HG03280 (cell line): ENCODE measurements at regions not wholly inside any gene's neighbourhood (a gene's known extent, or its start where the extent isn't known, plus 50 kb on each side); places are given as distances from the start of the nearest gene placed in this dataset.

Source experiments
- ATAC-seq: cut with Tn5 transposase; IDR thresholded peaks from one replicate; pipeline ENCODE4 v1.9.1; 2021; ENCODE audit warnings: mild to moderate bottlenecking, moderate library complexity; ENCODE audit not compliant: unreplicated experiment

GRCh38 chr2:120453635-120453998 lies 107.7 kb downstream of the INHBB start:
- ATAC-seq: no peak

- ATAC-seq: no peak
These were observed 108.9 kb downstream of the INHBB start for GRCh38 chr2:120454654-120455385.

GRCh38 chr2:120455390-120455789 lies 109.5 kb downstream of the INHBB start:
- ATAC-seq: no peak

- ATAC-seq: no peak
These were observed 110.9 kb downstream of the INHBB start for GRCh38 chr2:120456867-120457266.

DNA sequence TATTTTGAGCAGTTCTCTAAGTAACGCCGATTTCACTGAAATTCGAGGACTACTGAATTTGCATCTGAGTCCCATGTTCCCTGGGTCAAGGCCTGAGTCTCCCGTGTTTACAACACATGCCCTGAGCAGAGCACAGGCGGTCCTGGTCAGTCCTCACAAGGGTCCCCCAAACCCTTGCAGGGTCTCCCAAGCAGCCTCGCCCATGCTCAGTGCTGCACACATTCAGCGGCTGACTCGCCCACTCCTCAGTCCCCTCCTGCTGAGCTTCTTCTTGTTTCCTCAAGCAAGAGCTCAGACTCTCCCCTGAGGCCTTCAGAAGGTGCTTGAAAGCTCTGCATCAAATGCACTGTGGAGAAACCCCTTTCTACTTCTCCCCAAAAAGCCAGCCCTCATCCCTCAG lies 114.6 kb downstream of the INHBB start:
- ATAC-seq: no peak

- ATAC-seq: no peak
These were observed 115.2 kb downstream of the INHBB start for GRCh38 chr2:120461092-120461491.

DNA sequence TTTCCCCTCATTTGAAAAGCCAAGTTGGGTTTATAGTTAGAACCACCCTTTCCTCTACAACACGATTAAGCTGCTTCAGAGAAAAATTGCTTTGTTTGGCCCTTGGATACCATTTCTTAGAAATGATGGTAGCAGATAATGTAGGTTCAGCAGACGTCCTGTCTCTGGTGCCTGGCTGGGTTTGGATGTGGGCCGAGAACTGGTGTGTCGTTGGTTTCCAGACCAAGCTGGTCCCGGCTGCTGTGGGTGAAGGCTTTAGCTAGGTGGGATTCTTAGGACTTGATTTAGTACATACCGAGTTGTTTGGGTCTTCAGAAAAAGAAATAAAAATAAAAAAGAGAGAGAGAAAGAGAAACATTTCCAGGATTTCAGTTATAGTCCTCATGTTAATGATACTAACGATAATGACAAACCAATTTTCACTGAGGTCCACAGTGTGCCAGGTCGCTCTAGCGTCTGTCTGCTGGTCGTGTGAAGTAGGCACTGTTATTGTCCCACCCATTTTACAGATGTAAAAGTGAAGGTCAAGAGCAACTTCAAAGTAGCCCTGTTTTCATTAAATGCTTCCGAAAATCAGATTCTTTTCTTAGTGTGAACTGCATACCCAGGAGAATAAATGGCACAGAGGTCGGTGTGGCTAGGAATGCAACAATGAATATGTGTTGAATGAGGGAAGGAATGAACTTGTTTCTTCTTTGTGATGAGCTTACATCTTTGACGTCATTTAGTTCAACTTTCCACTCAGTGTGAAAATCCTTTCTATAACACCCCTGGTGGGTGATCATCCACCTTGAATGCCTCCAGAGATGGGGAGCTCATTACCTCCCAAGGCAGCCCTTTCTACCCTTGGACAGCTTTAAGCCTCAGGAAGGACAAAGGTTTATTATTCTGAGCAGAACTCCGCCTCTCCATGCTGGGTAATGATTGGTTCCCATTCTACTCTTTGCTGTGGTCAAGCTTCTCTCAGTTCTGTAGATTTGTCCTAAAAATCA lies 115.9 kb downstream of the INHBB start:
- no peak for ATAC-seq

DNA sequence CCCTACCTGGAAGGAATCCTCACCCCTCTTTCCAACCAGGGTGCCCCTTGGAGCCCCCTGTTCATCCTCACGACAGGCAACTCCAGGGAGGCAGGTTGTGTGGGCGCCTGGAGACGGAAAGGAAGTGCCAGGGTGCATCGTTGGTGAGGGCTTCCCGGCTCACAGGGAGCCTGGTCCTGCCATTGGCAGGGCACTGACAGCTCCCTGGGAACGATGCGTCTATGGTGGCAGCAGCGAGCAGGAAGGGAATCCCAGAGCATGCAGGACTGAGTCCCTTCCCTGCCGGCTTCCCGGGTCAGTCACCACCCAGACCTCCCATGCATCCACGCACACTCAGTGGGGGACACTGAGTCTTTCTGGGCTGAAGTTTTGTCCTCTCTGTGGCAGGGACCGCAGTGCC lies 117.6 kb downstream of the INHBB start:
- ATAC-seq: no peak

- ATAC-seq: no peak
These were observed 118.1 kb downstream of the INHBB start for GRCh38 chr2:120463996-120464395.

DNA sequence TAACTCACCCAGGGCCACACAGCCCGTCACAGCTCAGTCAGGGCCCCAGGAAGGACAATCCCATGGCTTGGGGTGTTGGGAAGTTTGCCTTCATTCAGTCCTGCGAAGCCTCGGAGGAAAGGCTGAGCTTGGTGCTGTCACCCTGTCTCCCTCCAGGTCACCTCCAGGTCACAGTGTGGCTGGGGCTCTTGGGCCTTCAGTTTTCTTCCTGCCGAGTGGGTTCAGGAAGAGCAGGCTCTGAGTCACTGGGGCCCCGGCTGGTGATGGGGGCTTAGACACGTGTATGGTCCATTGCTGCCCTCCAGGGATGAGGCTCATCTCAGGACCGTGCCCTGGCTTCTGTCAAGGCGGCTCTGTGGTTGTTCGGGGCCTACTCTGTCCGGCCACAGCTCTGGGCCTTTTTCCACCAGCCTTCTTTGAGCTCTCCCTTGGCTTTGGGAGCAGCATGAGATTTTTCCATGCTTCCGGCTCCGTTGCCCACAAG lies 118.6 kb downstream of the INHBB start:
- ATAC-seq: no peak

GRCh38 chr2:120465012-120465700 lies 119.2 kb downstream of the INHBB start:
- ATAC-seq: no peak

GRCh38 chr2:120465701-120465988 lies 119.7 kb downstream of the INHBB start:
- no peak for ATAC-seq

- no peak for ATAC-seq
These were observed 120.2 kb downstream of the INHBB start for GRCh38 chr2:120465989-120466703.

DNA sequence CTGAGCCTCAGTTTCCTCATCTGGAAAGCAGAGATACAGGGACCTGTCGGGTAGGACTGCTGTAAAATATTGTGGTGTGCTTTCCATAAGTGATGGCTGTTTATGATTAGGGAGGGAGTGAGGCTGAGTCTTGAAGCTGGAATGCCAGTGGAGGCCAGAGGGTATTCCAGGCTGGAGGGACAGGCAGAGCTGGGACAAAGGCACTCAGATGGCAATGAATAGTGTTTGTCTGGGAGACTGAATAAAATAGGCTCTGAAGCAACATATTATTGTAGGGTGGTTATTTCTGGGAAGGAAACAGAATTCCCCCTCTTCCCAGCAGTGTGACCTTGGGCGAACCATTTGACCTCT lies 120.7 kb downstream of the INHBB start:
- ATAC-seq: no peak

GRCh38 chr2:120468136-120468535 lies 122.2 kb downstream of the INHBB start:
- no peak for ATAC-seq

- ATAC-seq: no peak
These were observed 123.5 kb downstream of the INHBB start for GRCh38 chr2:120469426-120469825.

DNA sequence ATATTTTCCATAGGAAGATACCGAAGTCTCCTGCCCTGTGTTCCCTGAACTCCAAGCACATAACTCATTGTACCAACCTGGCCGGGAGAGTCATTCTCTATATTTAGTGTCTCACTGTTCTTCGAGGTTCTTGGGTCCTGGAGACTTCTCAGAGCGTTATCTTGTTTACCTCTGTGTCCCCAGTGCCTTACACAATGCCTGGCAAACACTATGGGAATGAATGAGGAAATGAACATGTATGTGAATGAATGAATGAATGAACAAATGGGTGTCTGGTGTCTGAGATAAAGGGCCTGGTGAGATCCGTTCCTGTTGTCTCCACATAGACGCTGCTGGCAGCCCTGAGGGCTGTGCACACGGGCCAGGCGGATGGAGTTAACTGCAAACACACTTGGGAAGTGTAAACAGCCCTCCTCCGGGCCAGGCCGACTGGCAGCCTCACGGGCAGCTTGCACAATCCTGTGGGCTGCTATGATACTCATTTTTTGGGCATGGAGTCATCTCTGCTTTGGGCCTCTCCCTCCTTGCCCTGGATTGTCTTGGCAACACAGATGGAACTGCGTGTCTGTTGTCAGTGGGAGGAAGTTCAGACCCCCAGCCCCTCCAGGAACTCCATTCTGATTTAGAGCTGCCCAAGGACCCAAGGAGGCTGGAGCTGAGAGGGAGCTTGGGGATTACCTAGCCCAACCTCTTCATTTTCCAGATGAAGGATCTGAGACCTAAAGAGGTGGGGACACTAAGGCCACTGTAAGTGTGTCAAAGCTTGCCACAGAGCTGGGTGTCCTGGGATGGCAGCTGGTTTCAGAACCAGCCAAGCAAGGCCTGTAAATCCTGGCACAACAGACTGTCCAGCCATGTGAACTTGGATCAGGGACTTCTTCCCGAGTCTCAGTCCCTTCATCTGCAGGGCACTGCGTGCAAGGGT lies 124.4 kb downstream of the INHBB start:
- no peak for ATAC-seq

- no peak for ATAC-seq
These were observed 125.2 kb downstream of the INHBB start for GRCh38 chr2:120471166-120471565.

DNA sequence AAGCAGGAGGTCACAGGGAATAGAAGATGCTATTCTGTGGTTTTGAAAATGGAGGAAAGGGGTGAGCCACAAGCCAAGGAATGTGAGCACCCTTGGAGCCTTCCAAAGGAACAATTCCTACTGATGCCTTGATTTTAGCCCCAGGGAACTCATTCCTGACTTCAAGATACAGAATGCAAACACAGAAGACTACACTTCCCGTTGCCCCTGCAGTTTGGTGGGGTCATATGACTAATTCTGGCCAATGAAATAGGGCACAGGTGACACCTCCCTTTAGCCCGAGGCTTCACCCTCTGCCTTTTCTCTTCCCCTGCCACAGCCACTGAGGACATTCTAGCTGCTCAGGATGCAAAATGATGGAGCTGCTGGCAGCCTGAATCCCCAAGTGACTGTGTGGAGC lies 126.1 kb downstream of the INHBB start:
- no peak for ATAC-seq

GRCh38 chr2:120472891-120473309 lies 127.0 kb downstream of the INHBB start:
- no peak for ATAC-seq
